Glutamatergic neuron (in vitro differentiated cells): ENCODE measurements at regions not wholly inside any gene's neighbourhood (a gene's known extent, or its start where the extent isn't known, plus 50 kb on each side); places are given as distances from the start of the nearest gene placed in this dataset.

ENCODE experiments used
- DNase-seq: peaks from one replicate; pipeline ENCODE4 v3.0.0; 2022
- H3K27ac Mint-ChIP-seq: one replicate; pipeline ENCODE4 v1.8.0; 2020; ENCODE audit warnings: mild to moderate bottlenecking, mixed read lengths, inconsistent platforms; ENCODE audit not compliant: unreplicated experiment
- H3K27me3 Mint-ChIP-seq: one replicate; pipeline ENCODE4 v1.8.0; 2020; ENCODE audit warnings: mild to moderate bottlenecking, moderate library complexity, mixed read lengths, inconsistent platforms; ENCODE audit not compliant: unreplicated experiment
- H3K36me3 Mint-ChIP-seq: one replicate; pipeline ENCODE4 v1.8.0; 2020; ENCODE audit warnings: mild to moderate bottlenecking, mixed read lengths, inconsistent platforms; ENCODE audit not compliant: unreplicated experiment
- H3K4me1 Mint-ChIP-seq: one replicate; pipeline ENCODE4 v1.8.0; 2020; ENCODE audit warnings: mild to moderate bottlenecking, low read depth, mixed read lengths, inconsistent platforms; ENCODE audit not compliant: unreplicated experiment
- H3K4me3 Mint-ChIP-seq: one replicate; pipeline ENCODE4 v1.8.0; 2020; ENCODE audit warnings: mild to moderate bottlenecking, mixed read lengths, inconsistent platforms; ENCODE audit not compliant: unreplicated experiment
- H3K9me3 Mint-ChIP-seq: one replicate; pipeline ENCODE4 v1.8.0; 2020; ENCODE audit warnings: mild to moderate bottlenecking, moderate library complexity, mixed read lengths, inconsistent platforms; ENCODE audit not compliant: unreplicated experiment
- CTCF ChIP-seq: fragments of 200-600 bp; sonication (generic); IDR thresholded peaks from one replicate; pipeline ENCODE4 v1.5.0; 2021; ENCODE audit not compliant: partially characterized antibody, unreplicated experiment

GRCh38 chr1:79988401-79988800 lies 981.9 kb upstream of the ADGRL4 start:
- Mint-ChIP-seq H3K4me3 (no peak overlapping the region), H3K27ac (no peak overlapping the region), H3K9me3 (no peaks in the 10 kb centered on the region), H3K27me3 (peaks cover 2% of the 10 kb centered on the region), H3K4me1 (no peaks in the 10 kb centered on the region), H3K36me3 (no peaks in the 10 kb centered on the region)
- no peak for TF ChIP-seq CTCF
- DNase-seq = no peak

- H3K4me3 Mint-ChIP-seq = no peak overlapping the region
- H3K4me1 Mint-ChIP-seq = no peaks in the 10 kb centered on the region
- no peak for DNase-seq
- TF ChIP-seq CTCF = no peak
- H3K27ac Mint-ChIP-seq = no peak overlapping the region
- H3K9me3 Mint-ChIP-seq = no peaks in the 10 kb centered on the region
- no peaks in the 10 kb centered on the region for H3K27me3 Mint-ChIP-seq
- H3K36me3 Mint-ChIP-seq = no peaks in the 10 kb centered on the region
Measured at GRCh38 chr1:79982211-79982610, 975.7 kb upstream of the ADGRL4 start.

GRCh38 chr1:79981481-79981880 lies 975.0 kb upstream of the ADGRL4 start:
- no peak for TF ChIP-seq CTCF
- Mint-ChIP-seq H3K9me3 (peaks cover 3% of the 10 kb centered on the region), H3K4me1 (no peaks in the 10 kb centered on the region), H3K36me3 (no peaks in the 10 kb centered on the region), H3K27me3 (no peaks in the 10 kb centered on the region), H3K4me3 (no peak overlapping the region), H3K27ac (no peak overlapping the region)
- no peak for DNase-seq

- DNase-seq = no peak
- no peaks in the 10 kb centered on the region for H3K4me1 Mint-ChIP-seq
- H3K36me3 Mint-ChIP-seq = no peaks in the 10 kb centered on the region
- peaks cover 3% of the 10 kb centered on the region for H3K9me3 Mint-ChIP-seq
- no peak overlapping the region for H3K27ac Mint-ChIP-seq
- no peak overlapping the region for H3K4me3 Mint-ChIP-seq
- H3K27me3 Mint-ChIP-seq = no peaks in the 10 kb centered on the region
- TF ChIP-seq CTCF = no peak
Measured at GRCh38 chr1:79979346-79979745, 972.8 kb upstream of the ADGRL4 start.

GRCh38 chr1:79976287-79976686 lies 969.8 kb upstream of the ADGRL4 start:
- Mint-ChIP-seq H3K9me3 (peaks cover 5% of the 10 kb centered on the region), H3K27me3 (no peaks in the 10 kb centered on the region), H3K4me1 (peaks cover 5% of the 10 kb centered on the region), H3K27ac (no peak overlapping the region), H3K36me3 (no peaks in the 10 kb centered on the region), H3K4me3 (no peak overlapping the region)
- no peak for DNase-seq
- no peak for TF ChIP-seq CTCF
